Effector memory CD8-positive, alpha-beta T cell (primary cell): ENCODE measurements at regions not wholly inside any gene's neighbourhood (a gene's known extent, or its start where the extent isn't known, plus 50 kb on each side); places are given as distances from the start of the nearest gene placed in this dataset.
"Not testable (repeated sequence)": the region's sequence is repeated elsewhere in the genome, so short reads cannot be mapped to it uniquely, and the experiment has no call there.

Experiments used
- ATAC-seq: fragments of 150-1000 bp; cut with Tn5 transposase; replicated peaks from 2 replicates; pipeline ENCODE4 v1.10.0; 2021; ENCODE audit warnings: mild to moderate bottlenecking, moderate library complexity
- DNase-seq, 3 experiments: peaks; one replicate each; pipeline ENCODE4 v3.0.0; 2021
- H3K27ac Mint-ChIP-seq, 2 donors: one replicate each; pipeline ENCODE4 v1.8.0; 2022; ENCODE audit warnings: mild to moderate bottlenecking in 2 of 2, mixed read lengths in 2 of 2, moderate library complexity in 2 of 2
- H3K27me3 Mint-ChIP-seq, 2 donors: one replicate each; pipeline ENCODE4 v1.8.0; 2022; ENCODE audit warnings: mixed read lengths in 2 of 2
- H3K36me3 Mint-ChIP-seq: one replicate; pipeline ENCODE4 v1.8.0; 2022; ENCODE audit warnings: mild to moderate bottlenecking, moderate library complexity, mixed read lengths; ENCODE audit not compliant: insufficient read depth
- H3K4me1 Mint-ChIP-seq, 2 donors: one replicate each; pipeline ENCODE4 v1.8.0; 2022; ENCODE audit warnings: low read depth in 2 of 2, mixed read lengths in 2 of 2
- H3K4me3 Mint-ChIP-seq, 2 donors: one replicate each; pipeline ENCODE4 v1.8.0; 2022; ENCODE audit warnings: mild to moderate bottlenecking in 2 of 2, mixed read lengths in 2 of 2, moderate library complexity in 2 of 2
- H3K9me3 Mint-ChIP-seq, 2 donors: one replicate each; pipeline ENCODE4 v1.8.0; 2022; ENCODE audit warnings: mixed read lengths in 2 of 2

DNA sequence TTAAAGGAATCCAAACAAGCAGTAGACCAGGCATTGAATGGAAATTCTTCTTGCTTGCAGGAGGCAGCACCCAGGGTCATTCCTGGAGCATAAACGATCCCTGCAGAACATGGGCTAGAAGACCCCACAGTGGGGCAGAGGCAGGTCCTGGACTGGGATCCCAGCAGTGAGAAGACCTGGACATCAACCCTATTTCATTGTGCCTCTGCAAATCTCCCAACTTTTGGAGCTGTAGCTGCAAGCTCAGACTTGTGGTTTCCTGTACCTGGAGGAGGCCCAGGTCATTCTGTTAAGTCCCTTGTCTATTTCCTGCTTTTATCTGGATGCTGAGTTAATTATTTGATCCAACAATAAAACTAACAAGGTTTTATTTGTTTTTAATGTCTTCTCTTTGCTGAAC lies 61.7 kb downstream of the CALM1 start:
- Mint-ChIP-seq H3K4me1 (no peaks in the 10 kb centered on the region), H3K4me3 (no peak overlapping the region), H3K36me3 (peaks cover 3% of the 10 kb centered on the region), H3K27ac (no peak overlapping the region), H3K27me3 (peaks cover 0 to 16% of the 10 kb centered on the region in 2 donors), H3K9me3 (no peaks in the 10 kb centered on the region)
- no peak for DNase-seq
- no peak for ATAC-seq

DNA sequence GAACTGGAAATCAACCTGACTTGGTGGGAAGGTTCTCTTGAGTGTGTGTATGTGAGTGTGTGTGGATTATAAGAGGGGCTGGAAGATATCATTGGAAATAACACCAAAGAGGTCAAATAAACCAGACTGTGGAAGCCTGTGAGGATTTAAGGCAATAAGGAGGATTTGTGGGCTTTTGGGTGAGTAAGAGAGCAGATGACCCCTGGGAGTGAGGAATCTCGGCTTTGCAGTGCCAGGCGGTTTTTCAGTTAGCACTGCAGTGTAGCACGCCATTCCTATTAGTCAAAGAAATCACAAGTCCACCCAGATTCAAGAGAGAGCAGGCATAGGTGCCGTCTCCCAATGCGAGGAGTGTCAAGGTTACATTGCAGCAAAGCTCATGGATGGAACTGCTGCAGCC lies 63.3 kb downstream of the CALM1 start:
- no peak overlapping the region for H3K27ac Mint-ChIP-seq
- peaks cover 3% of the 10 kb centered on the region for H3K36me3 Mint-ChIP-seq
- DNase-seq (no peak), ATAC-seq (no peak)
- H3K4me3 Mint-ChIP-seq: no peak overlapping the region
- no peaks in the 10 kb centered on the region for H3K9me3 Mint-ChIP-seq
- no peaks in the 10 kb centered on the region for H3K4me1 Mint-ChIP-seq
- peaks cover 10 to 26% of the 10 kb centered on the region in 2 donors for H3K27me3 Mint-ChIP-seq

DNA sequence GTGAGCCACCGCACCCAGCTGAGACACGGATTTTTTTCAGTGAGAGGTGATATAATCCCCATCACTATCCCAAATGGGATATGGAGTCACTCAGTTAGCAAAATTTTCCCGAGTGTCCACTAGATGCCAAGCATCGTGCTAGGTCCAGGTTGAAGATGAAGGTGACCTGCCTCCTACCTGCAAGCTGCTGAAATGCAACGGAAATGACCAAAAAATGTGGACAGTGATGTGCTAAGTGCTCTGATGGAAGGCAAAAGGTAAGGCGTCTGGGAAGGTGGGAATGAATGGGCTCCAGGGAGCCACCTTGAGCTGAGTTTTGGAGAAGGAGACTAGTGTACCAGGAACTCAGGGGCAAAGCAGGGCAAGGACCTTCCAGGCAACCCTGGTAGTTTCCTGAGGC lies 64.6 kb downstream of the CALM1 start:
- Mint-ChIP-seq H3K4me3 (no peak overlapping the region), H3K4me1 (no peaks in the 10 kb centered on the region), H3K27me3 (peaks cover 10 to 25% of the 10 kb centered on the region in 2 donors)

DNA sequence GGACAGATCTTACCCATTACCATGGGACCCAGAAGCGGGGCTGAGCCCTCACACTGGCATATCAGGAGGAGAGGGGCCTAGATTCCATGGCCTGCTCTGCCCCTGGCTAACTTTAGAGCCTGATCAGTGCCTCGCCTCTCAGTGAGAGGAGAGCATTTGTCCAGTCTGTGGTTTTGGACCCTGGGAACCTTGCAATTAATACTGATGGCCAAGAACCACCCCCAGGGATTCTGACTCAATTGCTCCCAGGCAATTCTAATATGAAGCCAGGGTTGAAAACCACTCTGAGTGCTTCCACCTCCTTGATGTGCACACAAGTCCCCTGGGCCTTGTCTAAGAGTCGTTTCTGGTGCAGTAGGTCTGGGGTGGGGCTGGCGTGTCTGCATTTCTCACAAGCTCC lies 67.7 kb downstream of the CALM1 start:
- H3K27ac Mint-ChIP-seq: no peak overlapping the region
- no peak overlapping the region for H3K4me3 Mint-ChIP-seq
- H3K9me3 Mint-ChIP-seq: no peaks in the 10 kb centered on the region
- H3K27me3 Mint-ChIP-seq: peaks cover 26 to 38% of the 10 kb centered on the region in 2 donors
- DNase-seq (no peak), ATAC-seq (no peak)
- no peaks in the 10 kb centered on the region for H3K36me3 Mint-ChIP-seq
- no peaks in the 10 kb centered on the region for H3K4me1 Mint-ChIP-seq

More for the DNA sequence above, 64.6 kb downstream of the CALM1 start:
- Mint-ChIP-seq H3K27ac (no peak overlapping the region), H3K36me3 (peaks cover 3% of the 10 kb centered on the region), H3K9me3 (no peaks in the 10 kb centered on the region)
- ATAC-seq (no peak), DNase-seq (no peak)

DNA sequence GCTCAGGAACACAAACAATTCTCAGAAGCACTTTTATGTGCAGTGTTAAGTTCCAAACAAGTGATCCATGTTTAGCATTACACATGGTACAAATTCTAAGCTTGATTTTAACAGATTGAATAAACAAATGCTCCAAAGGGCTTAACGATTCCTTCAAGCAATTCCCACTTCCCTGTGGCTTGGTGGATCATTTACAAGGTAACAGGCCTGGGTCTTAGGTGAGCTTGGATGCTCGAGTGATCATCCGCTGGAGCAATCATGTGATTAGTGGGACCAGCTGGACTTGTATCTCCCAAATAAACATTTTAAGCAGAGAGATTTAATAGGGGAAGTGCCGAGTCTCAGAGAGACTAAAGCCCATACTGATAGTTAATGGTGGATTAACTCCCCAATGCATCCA lies 70.7 kb downstream of the CALM1 start:
- Mint-ChIP-seq H3K36me3 (no peaks in the 10 kb centered on the region), H3K9me3 (peaks cover 0 to 2% of the 10 kb centered on the region in 2 donors)
- no peak for DNase-seq

DNA sequence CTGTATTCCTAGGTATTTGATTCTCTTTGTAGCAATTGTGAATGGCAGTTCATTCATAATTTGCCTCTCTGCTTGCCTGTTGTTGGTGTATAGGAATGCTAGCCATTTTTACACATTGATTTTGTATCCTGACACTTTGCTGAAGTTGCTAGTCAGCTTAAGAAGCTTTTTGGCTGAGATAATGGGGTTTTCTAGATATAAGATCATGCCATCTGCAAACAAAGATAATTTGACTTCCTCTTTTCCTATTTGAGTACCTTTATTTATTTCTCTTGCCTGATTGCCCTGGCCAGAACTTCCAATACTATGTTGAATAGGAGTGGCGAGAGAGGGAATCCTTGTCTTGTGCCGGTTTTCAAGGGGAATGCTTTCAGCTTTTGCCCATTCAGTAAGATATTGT lies 72.6 kb downstream of the CALM1 start:
- not testable (repeated sequence) for H3K4me3 Mint-ChIP-seq, H3K9me3 Mint-ChIP-seq, ATAC-seq, DNase-seq, H3K4me1 Mint-ChIP-seq, H3K36me3 Mint-ChIP-seq, H3K27ac Mint-ChIP-seq
- H3K27me3 Mint-ChIP-seq: peaks cover 58 to 80% of the 10 kb centered on the region in 2 donors

More for the DNA sequence above, 70.7 kb downstream of the CALM1 start:
- Mint-ChIP-seq H3K27me3 (peaks cover 50 to 66% of the 10 kb centered on the region in 2 donors), H3K4me1 (no peaks in the 10 kb centered on the region), H3K4me3 (no peak overlapping the region), H3K27ac (no peak overlapping the region)
- ATAC-seq: no peak

GRCh38 chr14:90472632-90473031 lies 75.8 kb downstream of the CALM1 start:
- DNase-seq (no peak), ATAC-seq (no peak)
- no peak overlapping the region for H3K27ac Mint-ChIP-seq
- H3K36me3 Mint-ChIP-seq: no peaks in the 10 kb centered on the region
- H3K4me3 Mint-ChIP-seq: no peak overlapping the region
- peaks cover 61 to 80% of the 10 kb centered on the region in 2 donors for H3K27me3 Mint-ChIP-seq
- H3K4me1 Mint-ChIP-seq: no peaks in the 10 kb centered on the region
- peaks cover 6 to 7% of the 10 kb centered on the region in 2 donors for H3K9me3 Mint-ChIP-seq
